ENCODE measurements at regions not wholly inside any gene's neighbourhood (a gene's known extent, or its start where the extent isn't known, plus 50 kb on each side); places are given as distances from the start of the nearest gene placed in this dataset.
"Not testable (repeated sequence)": the region's sequence is repeated elsewhere in the genome, so short reads cannot be mapped to it uniquely, and the experiment has no call there.

GRCh38 chr9:18036422-18037187 is 437.3 kb upstream of the ADAMTSL1 start:
- DNase-seq: no peak

- no peak for DNase-seq
Measured at GRCh38 chr9:18037981-18038380, 436.0 kb upstream of the ADAMTSL1 start.

- DNase-seq: no peak
Measured at GRCh38 chr9:18040327-18040726, 433.6 kb upstream of the ADAMTSL1 start.

GRCh38 chr9:18043978-18044377 is 430.0 kb upstream of the ADAMTSL1 start:
- DNase-seq: no peak

DNA sequence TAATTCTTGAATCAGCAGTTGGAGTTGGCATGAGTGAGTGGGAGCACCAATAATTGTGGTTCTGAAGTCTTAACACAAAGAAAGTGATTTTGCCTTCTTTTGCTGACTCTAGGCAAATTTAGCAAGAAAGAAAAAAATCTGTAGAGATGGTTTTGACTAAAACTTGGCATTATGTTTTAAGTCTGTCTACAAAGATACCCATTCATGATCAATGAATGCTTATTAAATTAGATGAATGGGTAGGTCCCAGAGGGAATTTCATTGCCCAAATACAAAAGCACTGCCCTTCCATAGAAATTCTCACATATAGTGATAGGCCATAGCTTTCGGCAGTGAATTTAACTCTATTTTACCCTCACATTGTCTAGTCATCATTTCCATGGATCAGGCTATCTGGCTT is 428.6 kb upstream of the ADAMTSL1 start:
- no peak for DNase-seq

GRCh38 chr9:18046068-18046467 is 427.9 kb upstream of the ADAMTSL1 start:
- no peak for DNase-seq

DNA sequence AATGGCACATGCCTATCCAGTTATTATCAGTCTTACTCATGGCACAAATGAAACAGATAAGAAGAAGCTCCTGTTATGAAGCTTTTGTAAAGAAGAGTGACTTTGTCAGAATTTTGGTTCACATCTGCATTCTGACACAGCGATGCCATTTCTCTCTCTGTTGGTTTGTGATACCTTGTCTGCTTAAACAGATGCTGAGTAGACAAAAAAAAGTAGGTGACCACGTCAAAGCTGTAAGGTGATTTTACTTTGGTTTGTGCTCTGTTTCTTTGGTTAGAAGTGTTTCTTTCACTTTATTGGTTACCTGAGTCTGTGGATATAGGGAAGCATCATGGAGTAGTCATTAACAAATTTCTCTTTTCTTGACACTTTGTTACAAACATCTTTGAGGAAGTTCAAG is 422.3 kb upstream of the ADAMTSL1 start:
- no peak for DNase-seq

DNA sequence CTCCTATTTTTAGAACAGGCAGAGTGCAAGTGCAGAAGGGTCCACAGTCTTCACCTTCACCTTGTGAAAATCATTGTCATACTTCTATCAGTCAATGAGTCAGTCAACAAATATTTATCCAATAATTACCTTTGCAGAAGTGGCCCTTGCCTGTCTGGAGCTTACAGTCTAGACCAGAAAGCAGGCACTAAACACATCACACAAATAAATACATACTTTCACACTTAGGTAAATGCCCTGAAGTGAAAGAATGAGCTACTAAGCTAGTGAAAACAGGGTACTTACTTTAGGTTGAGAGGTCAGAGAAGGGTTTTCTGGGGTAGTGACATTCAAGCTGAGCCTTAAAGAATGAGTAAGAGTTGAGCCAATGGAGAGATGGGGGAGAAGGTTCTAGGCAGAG is 421.9 kb upstream of the ADAMTSL1 start:
- no peak for DNase-seq

DNA sequence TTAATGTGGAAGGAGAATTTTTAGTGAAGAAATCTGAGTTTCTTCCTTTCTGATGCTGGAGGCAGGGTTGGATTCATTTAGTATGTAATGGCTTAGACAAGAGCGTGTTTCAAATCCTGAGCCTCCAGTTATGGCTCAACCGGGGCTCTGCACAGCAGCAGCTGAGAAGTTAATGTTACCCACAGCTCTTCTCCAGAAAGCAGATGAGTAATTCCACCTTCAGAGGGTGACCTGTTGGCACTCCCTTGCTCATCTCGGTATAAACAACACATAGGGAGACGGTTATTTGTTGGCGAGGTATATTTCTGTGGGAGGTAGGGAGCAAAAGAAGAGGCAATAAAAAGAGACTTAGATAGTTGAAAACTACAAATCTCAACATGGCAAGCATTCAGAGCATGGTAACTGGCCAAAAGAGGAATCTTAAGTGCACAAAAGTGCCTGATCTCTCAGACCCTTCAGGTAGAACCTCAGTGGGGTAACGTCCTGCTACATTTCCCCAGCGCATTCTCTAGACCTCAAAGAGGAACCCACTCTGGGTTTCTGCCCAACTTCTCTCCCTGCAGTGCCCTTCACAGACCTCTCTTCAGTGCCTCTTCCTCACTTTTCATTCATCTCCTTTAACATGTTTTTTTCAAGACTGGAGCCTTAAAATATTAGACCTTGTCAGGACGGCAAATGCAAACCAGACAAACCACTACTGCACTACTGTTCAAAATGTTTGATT is 417.5 kb upstream of the ADAMTSL1 start:
- DNase-seq: no peak

DNA sequence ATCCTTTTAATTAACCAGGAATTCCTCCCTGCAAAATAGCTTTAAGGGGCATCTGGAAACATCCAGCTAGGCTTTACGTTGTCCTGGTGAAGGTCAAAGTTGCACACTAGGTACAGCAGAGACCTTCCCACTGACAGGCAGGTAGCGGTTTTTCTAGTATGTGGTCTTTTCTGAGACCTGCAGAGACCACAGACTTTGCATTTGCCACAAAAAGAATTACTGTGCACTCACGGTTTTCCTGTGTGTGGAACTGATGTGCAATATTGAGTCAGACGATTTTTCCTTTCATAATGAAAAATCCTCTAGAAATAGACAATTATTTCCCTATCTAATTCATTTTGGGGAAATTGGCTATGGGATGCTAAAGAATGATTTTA is 417.0 kb upstream of the ADAMTSL1 start:
- no peak for DNase-seq

DNA sequence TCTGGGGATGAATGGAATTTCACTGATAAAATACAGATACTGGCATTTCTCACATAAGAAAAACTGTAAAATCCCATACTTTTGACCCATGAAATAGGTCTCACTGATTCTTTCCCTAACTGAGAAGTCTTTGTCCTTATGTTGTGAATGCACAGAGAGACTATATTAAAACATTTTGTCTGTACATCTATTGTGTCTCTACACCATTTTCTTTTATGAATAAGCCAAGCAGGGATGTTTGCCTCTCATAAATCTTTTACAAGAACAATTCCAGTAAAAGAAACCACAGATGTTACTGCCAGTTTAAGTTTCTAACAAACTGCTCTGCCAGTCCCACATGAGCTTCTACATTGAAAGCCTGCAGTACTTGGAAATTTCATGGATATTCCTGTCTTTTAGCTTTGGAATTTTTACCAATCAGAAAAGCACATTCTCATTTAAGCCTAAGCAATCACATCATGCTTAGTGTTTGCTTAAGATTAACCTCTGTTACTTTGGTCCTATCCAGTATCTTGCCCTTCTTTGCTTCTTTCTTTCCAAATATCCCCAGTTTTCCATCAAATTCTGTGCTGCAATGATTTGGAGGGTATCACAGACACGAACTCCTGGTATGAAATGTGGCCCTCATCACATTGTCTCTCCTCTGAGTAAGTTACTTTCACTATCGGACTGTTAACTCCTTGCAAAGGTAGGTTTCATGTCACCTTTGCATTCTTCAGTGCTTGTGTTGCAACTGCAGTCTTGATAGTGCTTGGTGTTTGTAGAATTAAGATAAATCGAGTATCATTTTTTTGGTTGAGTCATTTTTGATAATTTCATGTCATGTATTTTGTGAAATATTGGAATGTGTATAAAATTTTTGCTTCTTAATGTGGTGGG is 415.1 kb upstream of the ADAMTSL1 start:
- no peak for DNase-seq

GRCh38 chr9:18059447-18059846 is 414.5 kb upstream of the ADAMTSL1 start:
- no peak for DNase-seq

DNA sequence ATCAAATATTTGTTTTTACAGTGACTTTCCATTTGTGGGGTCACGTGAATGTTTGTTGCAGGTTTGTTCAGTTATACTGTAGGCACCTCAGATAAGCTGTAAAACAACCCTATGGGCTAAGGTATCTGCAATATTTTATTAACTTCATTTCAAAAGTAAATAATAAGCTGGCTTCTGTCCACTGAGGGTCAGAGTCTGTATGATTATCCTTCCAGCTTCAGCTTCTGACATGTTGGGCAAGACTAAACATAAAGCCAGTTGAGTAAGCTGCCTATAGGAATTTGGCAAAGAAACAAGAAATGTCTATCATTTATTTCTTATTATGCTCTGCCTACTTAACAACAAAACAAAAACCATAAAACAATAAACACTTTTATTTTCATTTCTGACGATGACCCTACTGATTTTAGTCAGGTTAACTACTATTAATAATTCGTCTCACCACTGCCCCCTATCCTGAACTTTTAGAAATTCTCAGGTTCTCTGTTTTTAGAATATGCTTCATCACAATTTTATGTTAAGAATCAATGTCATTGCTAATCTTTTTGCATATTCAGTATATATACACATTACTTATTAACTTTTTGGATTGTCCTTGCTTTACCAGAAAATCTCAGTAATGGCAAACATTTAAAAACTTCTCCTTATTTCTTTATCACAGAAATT is 413.6 kb upstream of the ADAMTSL1 start:
- no peak for DNase-seq

- no peak for DNase-seq
Measured at GRCh38 chr9:18061332-18061731, 412.6 kb upstream of the ADAMTSL1 start.

DNA sequence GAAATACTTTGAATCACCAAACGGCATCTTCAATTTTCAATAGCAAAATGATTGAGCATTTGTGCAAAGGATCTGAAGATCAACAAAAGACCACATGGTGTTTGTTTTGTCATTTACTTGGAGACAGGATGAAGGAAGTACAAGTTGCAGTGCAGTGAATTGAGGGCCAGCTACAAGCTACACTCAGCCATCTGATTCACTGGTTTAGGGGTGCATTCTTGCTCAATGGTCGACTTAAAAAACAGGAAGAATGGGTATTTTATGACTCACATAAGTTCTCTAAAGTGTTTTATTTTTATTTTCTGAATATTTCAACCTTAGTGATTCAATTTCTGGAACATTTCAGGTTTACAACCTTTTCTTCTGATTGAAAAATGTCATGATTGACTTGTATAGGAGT is 412.1 kb upstream of the ADAMTSL1 start:
- DNase-seq: no peak

DNA sequence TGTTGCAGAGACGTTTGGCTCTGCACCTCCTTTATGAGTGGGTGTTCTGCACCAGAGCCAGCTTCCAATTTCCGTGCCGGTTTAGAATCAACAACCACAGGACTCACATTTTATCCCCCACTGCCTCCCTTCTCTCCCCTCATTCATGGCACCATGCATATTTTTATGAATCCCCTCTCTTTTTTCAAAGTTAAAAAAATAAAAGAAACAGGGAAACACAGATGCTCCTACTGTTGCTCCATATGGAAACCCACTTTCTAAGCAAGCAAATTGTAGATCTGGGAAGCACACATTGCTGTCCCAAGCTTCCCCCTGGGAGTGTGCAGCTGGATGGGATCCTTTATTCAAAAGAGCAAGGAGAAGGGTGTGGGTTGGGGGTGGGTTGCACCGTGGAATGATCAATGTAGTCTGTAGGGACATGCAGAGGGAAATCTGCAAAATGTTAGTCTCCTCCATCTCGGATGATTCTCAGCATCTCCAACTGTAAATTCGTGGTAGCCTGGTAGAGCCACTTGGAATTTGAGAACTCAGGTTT is 410.0 kb upstream of the ADAMTSL1 start:
- no peak for DNase-seq

DNA sequence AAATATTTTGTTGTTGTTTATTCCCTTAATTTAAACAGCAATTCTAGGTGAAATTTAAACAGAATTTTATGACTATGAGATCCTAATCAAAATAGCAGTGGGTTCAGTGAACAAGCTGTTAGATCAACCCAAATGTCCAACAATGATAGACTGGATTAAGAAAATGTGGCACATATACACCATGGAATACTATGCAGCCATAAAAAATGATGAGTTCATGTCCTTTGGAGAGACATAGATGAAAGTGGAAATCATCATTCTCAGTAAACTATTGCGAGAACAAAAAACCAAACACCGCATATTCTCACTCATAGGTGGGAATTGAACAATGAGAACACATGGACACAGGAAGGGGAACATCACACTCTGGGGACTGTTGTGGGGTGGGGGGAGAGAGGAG is 407.3 kb upstream of the ADAMTSL1 start:
- DNase-seq: not testable (repeated sequence)

GRCh38 chr9:18067548-18068120 is 406.3 kb upstream of the ADAMTSL1 start:
- DNase-seq: peak; percentile 10

DNA sequence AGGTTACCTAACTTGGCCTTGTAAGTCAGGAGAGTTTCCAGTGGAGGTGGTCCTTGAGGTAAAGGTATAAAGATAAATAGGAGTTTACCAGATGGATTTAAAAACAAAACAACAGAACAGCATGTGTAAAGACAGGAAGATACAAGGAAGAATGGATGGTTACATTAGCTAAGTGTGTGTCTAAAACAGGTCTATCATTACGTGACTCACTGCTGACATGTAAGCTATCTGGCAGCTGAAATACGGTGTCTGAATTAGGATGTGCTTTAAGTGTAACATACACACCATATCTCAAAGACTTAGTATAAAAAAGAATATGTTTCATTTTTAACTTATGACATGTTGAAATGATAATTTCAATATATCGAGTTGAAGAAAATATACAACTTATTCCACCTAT is 405.1 kb upstream of the ADAMTSL1 start:
- DNase-seq: no peak

DNA sequence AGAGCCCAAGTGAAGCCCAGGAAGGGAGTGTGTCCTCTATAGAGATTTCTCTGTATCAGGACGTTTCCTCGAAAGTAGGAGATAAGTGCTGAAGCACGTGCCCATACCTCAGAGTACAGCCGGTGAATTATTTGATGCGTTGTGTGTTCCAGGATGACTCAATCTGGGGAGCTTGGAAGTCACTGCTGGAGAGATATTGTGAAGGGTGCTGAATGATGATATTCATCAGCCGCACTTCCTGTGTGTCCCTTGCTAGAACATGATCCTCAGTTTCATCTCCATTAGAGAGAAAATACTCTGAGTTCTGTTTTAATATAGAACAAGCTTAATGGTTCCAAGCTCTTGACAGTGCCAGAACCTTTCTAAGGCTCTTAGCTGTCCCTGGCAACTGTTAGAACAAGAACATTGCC is 402.3 kb upstream of the ADAMTSL1 start:
- DNase-seq: no peak

DNA sequence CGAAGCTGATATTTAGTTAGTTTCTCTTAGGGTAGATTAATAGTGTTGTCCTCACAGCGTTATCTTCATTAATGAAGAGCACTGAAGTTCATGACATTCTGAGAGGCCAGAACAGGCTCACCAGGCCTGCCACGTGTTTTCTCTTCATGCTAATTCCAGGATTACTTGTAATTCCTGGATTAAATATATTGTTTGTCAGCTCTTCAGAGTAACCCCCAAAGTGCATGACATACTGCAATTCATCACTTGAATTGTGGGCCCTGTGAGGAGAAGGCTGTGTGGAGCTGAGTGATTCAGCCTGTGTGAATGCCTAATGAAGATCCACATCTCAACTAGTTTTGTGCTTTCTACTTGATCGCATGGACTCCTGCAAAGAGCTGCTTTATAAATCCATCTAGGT is 401.0 kb upstream of the ADAMTSL1 start:
- DNase-seq: no peak

DNA sequence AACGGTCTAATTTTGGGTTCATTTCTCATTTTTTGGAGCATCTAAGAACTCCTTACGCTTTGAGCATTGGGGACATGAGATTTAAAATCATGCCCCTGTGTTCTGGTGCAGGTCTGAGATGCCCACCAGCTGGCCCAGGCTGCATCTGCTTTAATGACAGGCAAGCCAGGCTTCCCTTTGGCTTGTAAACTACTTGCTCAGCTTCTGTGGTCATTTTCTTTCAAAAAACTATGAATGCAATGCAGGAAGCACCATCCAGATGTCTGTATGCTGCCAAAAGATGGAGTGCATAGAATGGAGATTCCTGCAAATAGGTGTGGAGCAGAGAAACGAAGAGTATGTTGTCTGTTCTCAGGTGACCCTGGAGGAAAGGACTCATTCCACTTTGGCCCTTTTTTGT is 399.9 kb upstream of the ADAMTSL1 start:
- DNase-seq: no peak
